Left lung (tissue), 4 donors: ENCODE measurements at regions not wholly inside any gene's neighbourhood (a gene's known extent, or its start where the extent isn't known, plus 50 kb on each side); places are given as distances from the start of the nearest gene placed in this dataset.

ENCODE experiments used
- ATAC-seq: fragments of 200-7000 bp; cut with Tn5 transposase; one replicate; pipeline ENCODE4 v1.9.1; 2020; ENCODE audit warnings: moderate library complexity
- DNase-seq, 4 donors: peaks; one replicate each; pipeline ENCODE4 v3.0.0-alpha.2; 2013 to 2020
- H3K27ac ChIP-seq, 2 donors: fragments of 200-600 bp; sonication (generic) in 1 of 2; one replicate each; pipeline versions ENCODE4 v1.5.0 to v1.8.0; 2020 to 2021
- H3K27me3 ChIP-seq, 2 donors: fragments of 200-600 bp; sonication (generic) in 1 of 2; one replicate each; pipeline versions ENCODE4 v1.5.0 to v1.8.0; 2020 to 2021
- H3K36me3 ChIP-seq, 2 donors: fragments of 200-600 bp; sonication (generic) in 1 of 2; one replicate each; pipeline versions ENCODE4 v1.5.0 to v1.8.0; 2020 to 2021
- H3K4me1 ChIP-seq, 2 donors: fragments of 200-600 bp; one replicate each; pipeline ENCODE4 v1.8.0; 2021
- H3K4me3 ChIP-seq, 2 donors: fragments of 200-600 bp; sonication (generic) in 1 of 2; one replicate each; pipeline versions ENCODE4 v1.5.0 to v1.8.0; 2020 to 2021; ENCODE audit warnings: mild to moderate bottlenecking in 1 of 2
- H3K9me3 ChIP-seq, 2 donors: fragments of 200-600 bp; sonication (generic) in 1 of 2; one replicate each; pipeline versions ENCODE4 v1.5.0 to v1.8.0; 2020 to 2021
- CTCF ChIP-seq, 2 donors: fragments of 200-600 bp; sonication (generic) in 1 of 2; IDR thresholded peaks; one replicate each; pipeline versions ENCODE4 v1.5.0 to v1.8.0; 2021; ENCODE audit warnings: antibody characterized with exemption in 2 of 2
- intact Hi-C, 2 donors: fragments of 100-400 bp; cut with DNase I; formaldehyde crosslinking; loops; one replicate each; pipeline versions ENCODE4 v1.11.2 to v1.14.2; 2022
- donor health status: DM: no; HTN: yes; CAD: no.
- donor health status: DM: no; HTN: no; CAD: no.

GRCh38 chr4:78671903-78672815 lies 104.0 kb upstream of the BMP2K start:
- Histone ChIP-seq H3K36me3 (no peaks in the 10 kb centered on the region), H3K4me3 (no peak overlapping the region), H3K9me3 (no peaks in the 10 kb centered on the region), H3K27ac (no peak overlapping the region), H3K27me3 (no peaks in the 10 kb centered on the region), H3K4me1 (peaks cover 7 to 28% of the 10 kb centered on the region in 2 donors)
- no peak for TF ChIP-seq CTCF (IDR thresholded peaks at IDR 0.05)
- ATAC-seq (no peak), DNase-seq (no peak)
- intact Hi-C loops, result no loop called here

GRCh38 chr4:78673337-78673736 lies 102.8 kb upstream of the BMP2K start:
- H3K27me3 ChIP-seq, result no peaks in the 10 kb centered on the region
- no peak overlapping the region for H3K27ac ChIP-seq
- no peak for ATAC-seq
- H3K4me1 ChIP-seq, result peaks cover under 1 to 17% of the 10 kb centered on the region in 2 donors
- no peak for DNase-seq
- H3K36me3 ChIP-seq, result no peaks in the 10 kb centered on the region
- no peak for TF ChIP-seq CTCF (IDR thresholded peaks at IDR 0.05)
- no peaks in the 10 kb centered on the region for H3K9me3 ChIP-seq
- intact Hi-C loops, result no loop called here
- H3K4me3 ChIP-seq, result no peak overlapping the region

GRCh38 chr4:78675325-78675724 lies 100.8 kb upstream of the BMP2K start:
- H3K27ac ChIP-seq, result no peak overlapping the region
- peaks cover 0 to 12% of the 10 kb centered on the region in 2 donors for H3K4me1 ChIP-seq
- intact Hi-C loops, result no loop called here
- H3K27me3 ChIP-seq, result no peaks in the 10 kb centered on the region
- no peak for TF ChIP-seq CTCF (IDR thresholded peaks at IDR 0.05)
- DNase-seq, result no peak
- H3K36me3 ChIP-seq, result no peaks in the 10 kb centered on the region
- no peak for ATAC-seq
- H3K4me3 ChIP-seq, result no peak overlapping the region
- H3K9me3 ChIP-seq, result no peaks in the 10 kb centered on the region

- no peak for TF ChIP-seq CTCF (IDR thresholded peaks at IDR 0.05)
- no peaks in the 10 kb centered on the region for H3K9me3 ChIP-seq
- no peak overlapping the region for H3K4me3 ChIP-seq
- H3K27ac ChIP-seq, result no peak overlapping the region
- peaks cover 0 to 4% of the 10 kb centered on the region in 2 donors for H3K4me1 ChIP-seq
- no peak for DNase-seq
- no peaks in the 10 kb centered on the region for H3K27me3 ChIP-seq
- ATAC-seq, result no peak
- intact Hi-C loops, result no loop called here
- H3K36me3 ChIP-seq, result no peaks in the 10 kb centered on the region
Observed at GRCh38 chr4:78682070-78682469, 94.1 kb upstream of the BMP2K start.

- no peak for ATAC-seq
- no peak for DNase-seq
- Histone ChIP-seq H3K27me3 (no peaks in the 10 kb centered on the region), H3K36me3 (no peaks in the 10 kb centered on the region), H3K9me3 (no peaks in the 10 kb centered on the region), H3K4me1 (peaks cover 0 to 4% of the 10 kb centered on the region in 2 donors), H3K27ac (no peak overlapping the region), H3K4me3 (no peak overlapping the region)
- intact Hi-C loops, result no loop called here
- no peak for TF ChIP-seq CTCF (IDR thresholded peaks at IDR 0.05)
Observed at GRCh38 chr4:78683352-78683751, 92.8 kb upstream of the BMP2K start.
